Breast epithelium (tissue), 3 donors: ENCODE measurements at regions not wholly inside any gene's neighbourhood (a gene's known extent, or its start where the extent isn't known, plus 50 kb on each side); places are given as distances from the start of the nearest gene placed in this dataset.

Experiments
- CTCF ChIP-seq, 3 donors: fragments of 450-650 bp; IDR thresholded peaks; one replicate each; pipeline ENCODE4 v1.5.1; 2016 to 2017; ENCODE audit warnings: antibody characterized with exemption in 3 of 3, mild to moderate bottlenecking in 3 of 3, moderate library complexity in 3 of 3
- POLR2A ChIP-seq: fragments of 450-650 bp; IDR thresholded peaks from one replicate; pipeline ENCODE4 v1.6.1; 2016; ENCODE audit warnings: antibody characterized with exemption, mild to moderate bottlenecking, moderate library complexity

GRCh38 chr15:91604122-91604521 is 249.4 kb upstream of the SLCO3A1 start:
- TF ChIP-seq POLR2A (no peak), CTCF (IDR thresholded peaks at IDR 0.05) (no peak)
